ENCODE measurements at regions not wholly inside any gene's neighbourhood (a gene's known extent, or its start where the extent isn't known, plus 50 kb on each side); places are given as distances from the start of the nearest gene placed in this dataset.

DNA sequence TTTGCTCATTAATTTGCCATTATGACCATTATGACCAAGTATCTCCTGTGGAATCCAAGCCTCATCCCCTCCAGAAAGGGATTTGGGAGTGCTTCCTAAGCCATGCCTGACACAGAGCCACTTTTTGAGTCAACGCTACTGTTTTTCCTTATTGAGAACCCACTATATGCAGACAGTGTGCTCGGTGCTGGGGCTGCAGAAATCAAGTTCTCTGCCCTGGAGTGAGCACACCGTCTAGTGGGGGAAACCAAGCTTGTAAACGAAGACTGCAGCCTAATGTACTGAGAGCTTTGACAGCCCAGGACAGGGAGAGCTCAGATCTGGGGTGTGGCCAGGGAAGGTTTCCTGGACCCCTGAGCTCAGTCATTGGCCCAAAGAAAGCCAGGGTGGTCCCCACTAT is 111.0 kb downstream of the ENGASE start:
- Histone ChIP-seq H4K20me1 (ENCODE audit: control insufficient read depth, insufficient read depth, insufficient read length) (no peaks in the 10 kb centered on the region), H2BK20ac (ENCODE audit: low read depth, low read length, poor library complexity, severe bottlenecking) (no peak overlapping the region), H3K4me2 (ENCODE audit: insufficient read depth, insufficient read length, low read length) (no peak overlapping the region), H3K27me3 (ENCODE audit: insufficient read depth, low read length) (no peaks in the 10 kb centered on the region; the same call in 1 of the 2 replicates), H4K91ac (ENCODE audit: insufficient read length, low read depth, low read length) (no peak overlapping the region), H3K4me1 (ENCODE audit: insufficient read depth, low read length) (no peaks in the 10 kb centered on the region), H2BK12ac (ENCODE audit: insufficient read length, low read depth, low read length) (no peak overlapping the region), H3K79me2 (ENCODE audit: insufficient read depth, low read length) (no peaks in the 10 kb centered on the region), H3K9ac (ENCODE audit: extremely low read depth, insufficient read length, low read length) (no peak overlapping the region), H4K5ac (ENCODE audit: insufficient read length, low read depth, low read length) (no peak overlapping the region), H3K79me1 (ENCODE audit: insufficient read depth, low read depth, low read length, poor library complexity, severe bottlenecking) (no peaks in the 10 kb centered on the region), H3K14ac (ENCODE audit: insufficient read depth, low read length) (no peak overlapping the region), H3K4ac (ENCODE audit: low read depth, low read length) (no peak overlapping the region), H3K56ac (ENCODE audit: insufficient read length, low read depth, low read length) (no peak overlapping the region), H2AK5ac (ENCODE audit: insufficient read length, low read length) (no peak overlapping the region), H4K8ac (replicated peaks; ENCODE audit: insufficient read length, low read depth, low read length) (no peak overlapping the region), H2AFZ (ENCODE audit: low read length) (no peak overlapping the region), H3K9me3 (ENCODE audit: control insufficient read depth, low read depth, low read length) (no peaks in the 10 kb centered on the region), H3T11ph (ENCODE audit: low read length) (no peak overlapping the region), H2BK120ac (ENCODE audit: low read depth, low read length, poor library complexity, severe bottlenecking) (no peak overlapping the region), H3K23ac (ENCODE audit: insufficient read length, low read depth, low read length) (no peak overlapping the region), H3K18ac (ENCODE audit: insufficient read length, low read depth, low read length) (no peak overlapping the region), H2BK15ac (ENCODE audit: low read depth, low read length) (no peak overlapping the region), H3K23me2 (ENCODE audit: insufficient read length, low read depth, low read length, poor library complexity, severe bottlenecking) (peaks cover 8% of the 10 kb centered on the region), H3K27ac (ENCODE audit: insufficient read length, low read depth, low read length) (no peak overlapping the region), H2BK5ac (ENCODE audit: insufficient read length, low read length) (no peak overlapping the region)
- no peak overlapping the region for H3K4me3 Mint-ChIP-seq
- H3K27me3 Mint-ChIP-seq (ENCODE audit: low read depth) = peaks cover 42% of the 10 kb centered on the region
- WGBS (ENCODE audit: extremely low coverage, insufficient read length, low lambda C conversion rate) = no CpG with 5 or more reads among the region's 4 CpGs
- DNase-seq = no peak
- H3K9me3 Mint-ChIP-seq = no peaks in the 10 kb centered on the region
- peaks cover 23 to 27% of the 10 kb centered on the region in 2 experiments for H3K4me1 Mint-ChIP-seq
- no peak overlapping the region for H3K27ac Mint-ChIP-seq
- no peaks in the 10 kb centered on the region for H3K36me3 Mint-ChIP-seq (ENCODE audit: insufficient read depth in 1 of 3, low read depth in 3 of 3)
- TF ChIP-seq CTCF (conservative IDR thresholded peaks at IDR 0.05) = no peak

Data from H9 (cell line).